GM19023 (cell line): ENCODE measurements at regions not wholly inside any gene's neighbourhood (a gene's known extent, or its start where the extent isn't known, plus 50 kb on each side); places are given as distances from the start of the nearest gene placed in this dataset.
"Not testable (repeated sequence)": the region's sequence is repeated elsewhere in the genome, so short reads cannot be mapped to it uniquely, and the experiment has no call there.

Source experiments
- ATAC-seq: cut with Tn5 transposase; IDR thresholded peaks from one replicate; pipeline ENCODE4 v1.9.1; 2021; ENCODE audit warnings: mild to moderate bottlenecking, moderate library complexity; ENCODE audit not compliant: unreplicated experiment

GRCh38 chr10:33867199-33867789, 532.8 kb upstream of the NRP1 start:
- not testable (repeated sequence) for ATAC-seq

- no peak for ATAC-seq
These were observed 528.9 kb upstream of the NRP1 start for GRCh38 chr10:33863352-33863751.

GRCh38 chr10:33862536-33863105, 528.2 kb upstream of the NRP1 start:
- no peak for ATAC-seq

- no peak for ATAC-seq
These were observed 527.4 kb upstream of the NRP1 start for GRCh38 chr10:33861833-33862232.

GRCh38 chr10:33861016-33861704, 526.7 kb upstream of the NRP1 start:
- no peak for ATAC-seq

- ATAC-seq: no peak
These were observed 526.1 kb upstream of the NRP1 start for GRCh38 chr10:33860552-33860951.

- no peak for ATAC-seq
These were observed 525.0 kb upstream of the NRP1 start for GRCh38 chr10:33859319-33860022.

GRCh38 chr10:33858326-33858725, 523.9 kb upstream of the NRP1 start:
- no peak for ATAC-seq

- ATAC-seq: not testable (repeated sequence)
These were observed 518.8 kb upstream of the NRP1 start for GRCh38 chr10:33853221-33853620.

- no peak for ATAC-seq
These were observed 508.9 kb upstream of the NRP1 start for GRCh38 chr10:33843379-33843778.

GRCh38 chr10:33841678-33842077, 507.2 kb upstream of the NRP1 start:
- no peak for ATAC-seq

GRCh38 chr10:33838731-33839130, 504.3 kb upstream of the NRP1 start:
- no peak for ATAC-seq

- no peak for ATAC-seq
These were observed 503.3 kb upstream of the NRP1 start for GRCh38 chr10:33837736-33838135.

- ATAC-seq: no peak
These were observed 501.1 kb upstream of the NRP1 start for GRCh38 chr10:33835556-33835955.

GRCh38 chr10:33833566-33833965, 499.1 kb upstream of the NRP1 start:
- no peak for ATAC-seq

- no peak for ATAC-seq
These were observed 497.8 kb upstream of the NRP1 start for GRCh38 chr10:33832124-33832787.

- no peak for ATAC-seq
These were observed 497.1 kb upstream of the NRP1 start for GRCh38 chr10:33831591-33831990.

- not testable (repeated sequence) for ATAC-seq
These were observed 495.4 kb upstream of the NRP1 start for GRCh38 chr10:33829899-33830298.

GRCh38 chr10:33828592-33828991, 494.1 kb upstream of the NRP1 start:
- ATAC-seq: no peak

- no peak for ATAC-seq
These were observed 491.7 kb upstream of the NRP1 start for GRCh38 chr10:33826186-33826585.

GRCh38 chr10:33822774-33823173, 488.3 kb upstream of the NRP1 start:
- no peak for ATAC-seq
